GM19467 (cell line): ENCODE measurements at regions not wholly inside any gene's neighbourhood (a gene's known extent, or its start where the extent isn't known, plus 50 kb on each side); places are given as distances from the start of the nearest gene placed in this dataset.
"Not testable (repeated sequence)": the region's sequence is repeated elsewhere in the genome, so short reads cannot be mapped to it uniquely, and the experiment has no call there.

Experiments
- ATAC-seq: cut with Tn5 transposase; IDR thresholded peaks from one replicate; pipeline ENCODE4 v1.9.1; 2021; ENCODE audit warnings: mild to moderate bottlenecking, moderate library complexity; ENCODE audit not compliant: unreplicated experiment

DNA sequence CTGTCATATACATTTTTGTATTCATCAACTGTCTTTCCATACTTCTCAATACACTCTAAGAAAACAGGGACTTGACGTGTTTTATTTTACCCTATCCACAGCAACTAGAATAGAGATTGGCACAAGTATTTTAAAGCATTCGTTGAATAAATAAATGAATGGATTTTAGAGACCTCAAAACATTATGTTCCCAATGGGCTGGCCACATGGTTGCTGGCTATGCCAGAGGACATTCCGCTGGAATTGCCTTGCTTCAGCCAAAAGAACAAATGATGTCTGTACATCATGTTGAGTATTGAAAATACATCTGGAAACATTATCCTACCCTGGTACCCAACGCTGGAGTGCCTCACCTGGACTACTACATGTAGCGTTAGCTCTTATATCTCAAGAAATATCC is 132.8 kb upstream of the RAP1B start:
- ATAC-seq: no peak

DNA sequence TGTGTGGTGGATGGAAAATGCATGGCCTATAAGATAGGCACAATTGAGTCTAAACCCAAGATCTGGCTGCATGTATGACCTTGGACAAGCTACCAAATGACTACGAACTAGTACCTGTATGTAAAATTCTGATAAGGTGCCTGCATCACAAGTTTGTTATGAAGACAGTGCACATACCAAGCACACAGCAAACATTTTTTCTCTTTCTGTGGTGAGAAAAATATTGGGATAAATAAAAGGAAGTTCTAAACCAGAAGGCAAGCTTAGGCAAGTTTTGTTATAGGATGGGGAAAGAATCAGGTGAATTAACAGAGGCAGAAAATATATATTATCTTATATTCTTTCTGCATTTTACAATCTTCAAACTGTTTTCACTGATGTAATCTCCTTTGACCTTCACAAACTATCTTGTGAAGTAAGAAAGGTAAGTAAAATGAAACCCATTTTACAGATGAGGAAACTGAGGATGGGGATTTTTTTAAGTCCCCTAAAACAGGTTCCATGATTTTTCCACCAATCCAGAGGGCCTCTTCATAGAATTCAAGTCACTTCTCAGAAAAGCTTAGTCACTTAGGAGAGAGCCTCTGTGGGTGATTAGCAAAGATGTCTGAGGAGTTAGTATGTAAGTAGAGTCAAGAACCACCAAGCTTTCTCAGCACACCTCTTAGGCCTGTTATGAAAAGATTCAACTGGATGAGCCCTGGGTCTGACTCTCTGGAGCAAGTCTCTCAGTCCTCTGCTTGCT is 132.0 kb upstream of the RAP1B start:
- ATAC-seq: no peak

DNA sequence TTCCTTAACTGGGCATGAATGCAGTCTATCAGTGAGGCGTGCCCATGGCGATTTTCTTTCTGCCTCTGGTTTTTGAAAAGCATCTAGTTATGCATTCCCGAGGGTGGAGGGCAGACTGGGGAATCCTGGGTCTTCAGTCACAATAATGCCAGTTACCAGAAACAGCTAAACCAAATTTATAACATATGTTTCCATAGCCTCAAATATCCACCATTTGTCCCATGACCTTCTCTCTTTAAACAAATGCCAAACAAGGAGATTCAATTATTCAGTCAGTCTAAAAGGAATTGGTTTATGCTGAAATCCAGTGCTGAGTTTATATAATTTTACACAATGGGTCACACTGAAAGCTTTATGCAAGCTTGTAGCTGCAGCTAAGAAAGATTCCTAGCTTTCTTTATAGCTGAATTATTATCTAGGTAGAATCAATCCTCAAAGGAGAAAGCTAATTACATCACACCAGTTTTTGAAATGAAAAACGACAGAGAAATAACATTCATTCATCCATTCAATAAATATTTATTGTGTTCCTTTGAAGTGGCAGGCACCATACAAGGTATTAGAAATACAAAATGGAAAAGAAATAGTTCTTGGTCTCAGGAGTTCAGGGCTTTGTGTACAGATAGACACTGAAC is 131.3 kb upstream of the RAP1B start:
- no peak for ATAC-seq

DNA sequence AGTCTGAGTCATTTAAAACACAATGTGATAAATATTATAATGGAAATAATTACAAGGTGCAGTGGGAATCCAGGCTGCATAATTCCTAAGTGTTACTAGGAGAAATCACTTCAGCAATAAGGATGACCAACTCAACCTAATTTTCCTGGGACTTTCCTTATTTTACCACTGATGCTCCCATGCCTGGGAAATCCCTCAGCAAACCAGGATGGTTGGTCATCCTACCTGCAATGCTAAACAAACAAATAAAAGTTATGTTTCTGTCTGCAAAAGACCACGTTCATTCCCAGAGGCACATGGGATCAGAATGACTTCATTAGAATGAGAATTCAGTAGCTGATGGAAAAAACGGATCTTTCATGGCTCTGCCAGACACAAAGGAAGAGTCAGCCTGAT is 130.8 kb upstream of the RAP1B start:
- ATAC-seq: no peak

DNA sequence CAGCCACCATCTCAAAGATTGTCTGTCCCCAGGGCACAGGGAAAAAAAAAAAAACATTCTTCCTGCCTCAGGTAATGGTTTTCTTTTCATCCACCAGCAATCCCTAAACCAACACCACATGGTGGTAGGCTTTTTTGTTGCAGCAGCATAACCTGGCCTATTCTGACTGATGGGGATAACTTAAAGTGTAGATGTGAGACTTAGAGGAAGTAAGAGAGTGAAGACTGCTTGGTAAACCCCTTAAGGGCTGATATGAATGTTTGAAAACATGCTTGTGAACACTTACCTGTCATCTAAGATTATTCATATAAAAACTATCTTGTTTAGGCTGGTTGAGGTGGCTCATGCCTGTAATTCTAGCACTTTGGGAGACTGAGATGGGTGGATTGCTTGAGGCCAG is 130.2 kb upstream of the RAP1B start:
- no peak for ATAC-seq

DNA sequence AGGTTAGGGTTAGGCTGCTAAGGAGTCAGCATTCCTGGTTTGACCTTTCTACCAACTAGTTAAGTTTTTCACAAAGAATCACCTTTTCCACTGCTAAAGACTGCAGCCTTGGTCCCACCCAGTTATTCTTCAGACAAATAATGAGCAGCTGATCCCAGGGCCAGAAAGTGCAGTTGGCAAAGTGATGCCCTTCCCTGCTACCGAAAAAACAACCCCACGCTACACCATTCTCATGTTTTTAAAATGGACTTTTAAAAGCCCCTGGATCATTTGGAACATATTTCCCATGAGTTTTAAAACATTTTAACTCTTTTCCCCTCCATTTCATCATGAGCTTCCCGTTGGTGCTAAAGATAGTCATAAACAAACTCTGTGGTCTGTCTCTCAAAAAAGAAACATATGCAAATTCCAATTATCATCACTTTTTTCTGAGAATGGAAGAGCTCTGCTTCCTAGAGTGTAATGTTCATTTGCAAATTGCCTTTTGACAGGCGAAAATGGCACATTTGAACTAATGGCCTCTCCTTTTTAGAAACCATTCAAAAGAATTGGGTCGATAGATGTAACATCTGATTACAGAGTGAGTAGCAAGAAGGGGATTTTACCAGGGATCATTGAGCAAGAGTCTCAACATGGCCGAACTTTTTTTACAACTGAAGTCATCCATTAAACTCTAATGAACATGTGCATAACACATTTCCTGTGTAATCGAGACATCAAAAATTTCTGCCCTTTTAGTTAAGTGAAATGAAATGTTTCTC is 129.3 kb upstream of the RAP1B start:
- no peak for ATAC-seq

DNA sequence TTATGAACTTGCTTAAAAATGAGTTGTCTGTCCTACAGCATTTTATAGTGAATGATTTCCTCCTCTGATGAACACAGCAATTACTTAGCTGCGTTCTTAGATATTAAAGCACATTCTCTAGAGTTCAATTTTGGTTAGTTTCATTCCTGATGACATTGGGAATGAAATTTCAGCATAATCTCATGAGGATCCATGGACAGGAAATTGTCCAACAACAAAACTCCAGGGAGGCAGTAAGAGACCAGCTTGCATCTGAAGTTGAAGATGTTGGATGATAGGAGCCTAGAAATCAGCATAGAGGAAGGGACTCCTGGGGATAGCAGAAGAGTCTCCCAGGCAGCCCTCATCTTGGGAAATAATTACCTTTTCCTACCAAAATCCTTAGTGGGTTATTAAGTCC is 128.7 kb upstream of the RAP1B start:
- ATAC-seq: no peak

DNA sequence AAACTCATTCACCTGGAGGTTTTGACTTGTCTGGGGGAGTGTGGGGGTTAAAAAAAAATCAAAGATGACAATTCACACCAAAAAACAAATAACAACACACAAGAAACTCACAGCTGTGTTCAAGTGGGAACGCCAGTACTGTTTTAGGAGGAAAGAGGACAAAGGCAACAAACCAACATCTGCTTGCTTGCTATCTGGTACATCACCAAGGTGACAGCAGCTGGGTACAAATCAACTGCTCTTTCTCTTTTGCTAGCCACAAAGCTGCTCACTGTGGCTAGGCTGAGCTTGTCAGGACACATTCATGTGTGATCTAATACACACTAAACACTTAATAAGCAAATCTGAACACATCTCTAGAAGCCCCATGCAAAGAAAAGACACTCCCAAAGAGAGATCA is 128.0 kb upstream of the RAP1B start:
- ATAC-seq: peak; percentile 70

DNA sequence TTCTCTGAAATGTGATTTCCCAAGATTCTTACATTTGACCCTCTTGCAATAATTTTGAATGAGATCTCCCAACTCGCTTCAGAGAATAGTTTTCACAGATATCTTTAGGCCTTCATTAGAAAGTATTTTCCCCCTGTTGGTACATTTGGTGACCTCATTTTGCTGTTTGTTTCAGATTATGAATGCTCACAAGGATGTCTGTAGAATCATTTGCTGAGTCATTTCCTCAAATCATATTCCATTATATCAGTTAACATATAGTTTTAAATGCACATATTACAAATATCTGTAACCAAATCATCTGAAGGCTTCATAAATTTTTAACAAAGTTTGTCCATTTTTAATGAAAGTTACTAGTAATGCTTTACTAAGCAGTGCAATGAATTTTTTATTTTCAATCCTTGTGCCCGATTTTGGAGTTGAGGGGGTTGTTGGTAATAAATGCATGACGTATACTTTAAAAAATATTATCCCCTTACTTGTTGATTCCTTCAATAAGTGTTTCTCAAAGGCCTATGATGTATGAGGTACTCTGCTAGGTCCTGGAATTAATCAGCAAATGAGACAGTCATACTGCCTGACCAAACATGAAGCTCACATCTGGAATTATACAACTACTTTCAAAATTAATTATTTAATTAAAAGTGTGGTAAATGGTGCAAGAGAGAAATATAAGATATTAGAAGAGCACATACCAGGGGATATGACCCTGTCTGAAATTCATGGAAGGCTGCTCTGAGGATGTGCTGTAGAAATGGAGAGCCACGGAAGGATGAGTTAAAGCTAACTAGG is 126.9 kb upstream of the RAP1B start:
- ATAC-seq: no peak

DNA sequence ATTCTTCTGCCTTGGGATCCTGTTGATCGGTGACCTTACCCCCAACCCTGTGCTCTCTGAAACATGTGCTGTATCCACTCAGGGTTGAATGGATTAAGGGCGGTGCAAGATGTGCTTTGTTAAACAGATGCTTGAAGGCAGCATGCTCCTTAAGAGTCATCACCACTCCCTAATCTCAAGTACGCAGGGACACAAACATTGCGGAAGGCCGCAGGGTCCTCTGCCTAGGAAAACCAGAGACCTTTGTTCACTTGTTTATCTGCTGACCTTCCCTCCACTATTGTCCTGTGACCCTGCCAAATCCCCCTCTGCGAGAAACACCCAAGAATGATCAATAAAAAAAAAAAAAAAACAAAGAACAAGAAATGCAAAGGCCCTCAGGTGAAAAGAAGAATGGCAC is 126.1 kb upstream of the RAP1B start:
- not testable (repeated sequence) for ATAC-seq

DNA sequence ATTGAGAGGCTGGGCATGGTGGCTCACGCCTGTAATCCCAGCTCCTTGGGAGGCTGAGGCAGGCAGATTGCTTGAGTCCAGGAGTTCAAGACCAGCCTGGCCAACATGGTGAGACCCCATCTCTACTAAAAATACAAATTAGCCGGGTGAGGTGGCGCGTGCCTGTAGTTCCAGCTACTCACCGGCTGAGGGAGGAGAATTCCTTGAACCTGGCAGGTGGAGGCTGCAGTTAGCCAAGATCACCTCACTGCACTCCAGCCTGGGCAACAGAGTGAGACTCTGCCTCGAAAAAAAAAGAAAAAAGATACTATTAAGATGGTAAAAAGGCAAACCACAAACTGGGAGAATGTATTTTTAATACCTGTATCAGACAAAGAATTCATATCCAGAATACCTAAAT is 124.2 kb upstream of the RAP1B start:
- not testable (repeated sequence) for ATAC-seq

DNA sequence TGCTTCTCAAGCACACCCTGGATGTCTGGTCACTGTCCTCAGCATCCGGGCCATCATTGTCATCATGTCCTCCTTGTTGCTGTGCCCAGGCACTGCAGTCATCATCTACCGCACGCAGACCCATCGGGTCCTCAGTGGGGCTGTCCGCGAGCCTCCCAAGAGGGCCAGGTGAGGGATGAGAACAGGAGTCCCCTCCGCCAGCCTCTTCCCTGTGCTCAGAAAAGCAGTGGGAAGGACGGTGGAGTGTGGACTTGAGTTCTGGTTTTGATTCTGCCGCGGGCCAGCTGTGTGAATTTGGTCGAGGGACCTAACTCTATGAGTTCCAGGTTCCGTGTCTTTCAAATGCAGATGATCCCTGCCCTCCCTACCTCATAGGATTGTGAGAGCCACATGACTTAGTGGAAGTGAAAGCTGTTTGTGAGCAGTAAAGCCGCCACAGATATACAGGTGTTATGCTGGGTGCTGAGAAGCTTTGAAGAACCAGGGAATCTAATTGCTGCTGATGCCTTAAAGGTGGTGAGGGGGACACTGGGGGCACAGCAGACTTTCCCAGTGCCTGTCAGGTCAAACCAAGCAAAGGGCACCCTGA is 122.9 kb upstream of the RAP1B start:
- no peak for ATAC-seq

DNA sequence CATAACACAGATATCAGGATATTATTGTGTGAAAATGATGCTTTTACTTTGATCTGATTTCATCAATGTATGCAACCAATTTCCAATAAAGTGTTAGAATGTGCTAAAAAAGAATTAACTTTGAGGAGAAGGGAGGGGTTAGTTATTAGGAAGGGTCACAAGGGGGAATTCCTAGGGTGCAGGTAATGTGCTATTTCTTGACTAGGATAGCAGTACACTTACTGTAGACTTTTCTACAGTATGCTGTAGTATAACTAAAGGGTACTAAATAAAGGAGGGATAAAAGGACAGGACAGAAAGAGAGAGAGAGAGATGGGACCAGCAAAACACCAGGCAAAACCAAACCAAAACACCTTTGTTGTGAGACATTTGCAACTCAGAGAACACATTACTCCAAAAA is 121.4 kb upstream of the RAP1B start:
- ATAC-seq: no peak

DNA sequence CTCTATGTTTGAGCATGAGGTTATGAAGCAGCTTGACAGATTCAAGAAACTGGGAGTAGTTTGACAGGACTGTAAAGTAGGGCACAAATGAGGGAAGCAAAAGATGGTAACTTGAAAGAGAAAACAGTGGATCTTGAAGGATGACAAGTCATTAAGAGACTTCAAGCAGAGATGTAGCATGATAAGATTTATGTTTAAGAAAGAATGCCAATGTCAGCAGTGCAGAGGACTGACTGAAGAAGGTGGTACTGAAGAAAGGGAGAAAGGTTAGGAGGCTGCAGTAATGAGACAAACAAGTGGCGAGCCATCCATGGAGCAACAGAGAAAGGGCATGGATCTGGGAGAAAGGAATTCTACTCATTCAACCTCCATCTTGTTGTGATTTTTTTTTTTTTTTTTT is 120.2 kb upstream of the RAP1B start:
- no peak for ATAC-seq

DNA sequence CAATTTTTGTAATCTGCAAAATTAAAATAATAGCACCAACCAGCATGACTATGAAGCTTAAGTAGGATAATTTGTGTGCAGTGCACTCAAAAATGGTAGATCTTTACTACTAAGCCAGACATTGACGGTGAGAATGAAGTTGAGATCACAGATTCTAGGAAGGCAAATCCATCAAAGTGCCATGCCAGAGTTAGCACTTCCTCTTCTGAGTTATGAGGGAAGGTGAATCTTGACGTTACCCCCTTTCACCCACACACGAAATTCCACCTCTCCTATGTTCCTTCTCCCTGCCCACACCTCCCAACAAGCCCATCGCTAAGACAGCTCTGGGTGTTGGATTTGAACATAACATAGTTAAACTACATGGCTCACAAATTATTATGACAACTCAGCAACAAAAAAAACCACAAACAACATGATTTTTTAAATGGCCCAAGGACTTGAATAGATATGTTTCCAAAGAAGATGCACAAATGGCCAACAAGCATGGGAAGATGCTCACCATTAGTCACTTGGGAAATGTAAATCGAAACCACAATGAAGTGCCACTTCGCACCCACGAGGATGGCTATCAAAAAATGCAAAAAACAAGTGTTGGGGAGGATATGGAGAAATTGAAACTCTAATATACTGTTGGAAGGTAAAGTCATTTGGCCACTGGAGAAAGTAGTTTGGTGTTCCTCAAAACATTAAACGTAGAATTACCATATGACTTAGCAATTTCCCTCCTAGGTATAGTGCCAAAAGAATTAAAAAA is 119.3 kb upstream of the RAP1B start:
- no peak for ATAC-seq

DNA sequence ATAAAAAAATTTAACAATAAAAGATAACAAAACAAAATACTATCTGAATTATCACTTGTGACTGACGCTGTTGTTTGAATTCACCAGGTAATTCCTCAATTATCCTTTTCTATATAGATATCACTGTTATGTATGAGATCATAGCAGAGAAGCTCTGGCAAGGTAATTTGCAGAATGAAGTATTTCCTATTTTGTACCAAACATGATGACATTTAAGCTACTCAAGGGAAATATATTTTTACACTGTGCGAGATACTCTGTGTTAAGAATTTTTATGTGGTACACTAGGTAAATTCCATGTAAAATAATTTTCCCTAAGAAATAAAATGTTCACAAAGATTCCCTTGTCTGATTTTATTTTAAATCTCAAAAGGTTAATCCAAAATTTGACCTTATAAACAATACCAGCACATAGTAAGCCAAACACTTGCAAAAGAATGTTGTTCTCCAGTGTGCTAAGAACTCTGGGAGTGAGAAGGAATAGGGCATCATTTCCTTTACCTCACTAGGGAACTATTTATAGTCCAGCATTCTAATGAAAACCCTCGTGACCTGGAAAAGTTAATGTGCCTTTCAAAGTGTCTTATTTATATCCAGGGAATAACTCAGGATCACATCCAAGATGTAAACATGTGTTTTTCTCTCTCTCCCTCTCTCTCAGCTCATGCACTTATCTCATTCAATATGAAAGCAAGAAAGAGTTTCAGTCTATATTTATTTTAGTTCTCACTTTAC is 115.2 kb upstream of the RAP1B start:
- ATAC-seq: no peak

DNA sequence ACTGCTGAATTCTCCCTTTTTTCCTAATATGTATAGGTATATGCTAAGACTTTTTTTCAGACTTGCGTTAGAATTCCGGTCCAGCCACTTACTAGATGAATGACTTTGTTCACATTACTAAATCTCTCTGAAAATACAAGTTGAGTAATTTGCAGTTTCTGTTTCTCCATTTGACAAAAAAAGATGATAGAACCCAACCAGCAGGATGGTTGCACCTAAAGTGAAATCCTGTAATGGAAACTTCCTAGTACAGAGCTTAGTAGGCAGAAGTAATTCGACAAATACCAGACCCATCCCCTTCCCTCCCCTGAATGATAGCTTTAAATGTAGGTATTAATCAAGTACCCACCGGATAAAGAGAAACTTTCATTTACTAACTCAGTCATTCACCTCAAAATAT is 113.6 kb upstream of the RAP1B start:
- no peak for ATAC-seq

DNA sequence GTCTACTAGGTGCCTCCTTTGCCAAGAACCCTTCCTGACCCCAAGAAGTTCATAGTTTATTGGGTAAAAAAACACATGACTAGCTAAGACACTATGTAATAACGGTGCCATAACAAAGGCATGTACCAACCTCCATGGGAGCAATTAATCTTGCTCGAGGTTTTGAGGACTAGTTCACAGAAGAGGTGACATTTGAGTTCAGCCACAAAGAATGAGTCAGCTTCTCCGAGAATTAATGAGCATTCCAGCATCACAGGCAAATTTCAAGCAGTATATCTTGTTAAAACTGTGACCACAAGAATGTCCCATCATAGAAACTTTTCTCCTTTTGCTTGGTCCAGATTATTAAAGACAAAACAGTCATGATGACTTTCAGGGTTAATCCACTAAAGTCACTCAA is 113.0 kb upstream of the RAP1B start:
- no peak for ATAC-seq

DNA sequence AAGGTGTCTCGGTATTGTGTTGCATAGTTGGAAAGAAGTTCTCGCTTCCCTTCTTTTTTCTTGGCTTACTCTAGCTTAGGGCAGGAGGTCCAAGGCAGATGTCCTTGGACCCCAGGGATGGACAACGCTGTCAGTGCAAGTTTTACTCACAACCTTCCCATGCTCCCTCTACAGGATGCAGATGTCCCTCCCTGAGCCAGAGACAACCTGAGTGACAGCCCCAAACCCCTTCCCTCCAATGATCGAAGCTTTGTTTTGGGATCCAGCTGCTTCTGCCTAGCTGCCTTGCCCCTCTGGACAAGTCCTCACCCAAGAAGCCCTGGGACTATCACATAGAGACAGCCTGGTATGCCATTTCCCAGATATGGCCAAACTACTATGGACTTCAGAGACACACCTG is 112.0 kb upstream of the RAP1B start:
- ATAC-seq: no peak

DNA sequence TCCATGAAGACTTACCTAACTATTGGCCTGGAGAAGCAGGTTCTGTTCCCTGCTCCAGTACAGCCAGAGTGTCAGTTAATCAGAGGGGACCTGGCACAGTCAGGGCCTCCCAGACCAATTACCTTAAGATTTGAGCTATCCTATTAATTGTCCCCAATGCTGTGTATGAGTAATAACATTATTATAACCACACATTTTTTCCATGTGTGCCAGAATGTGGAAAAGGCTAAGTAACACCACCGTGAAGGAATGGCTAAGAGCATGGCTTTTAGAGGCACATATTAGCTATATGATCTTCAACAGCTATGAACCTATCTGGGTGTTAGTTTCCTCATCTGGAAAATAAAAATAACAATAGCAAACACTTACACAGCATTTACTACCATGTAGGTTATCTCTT is 111.1 kb upstream of the RAP1B start:
- no peak for ATAC-seq
